IPS-18c (cell line): ENCODE measurements at regions not wholly inside any gene's neighbourhood (a gene's known extent, or its start where the extent isn't known, plus 50 kb on each side); places are given as distances from the start of the nearest gene placed in this dataset.
"Not testable (repeated sequence)": the region's sequence is repeated elsewhere in the genome, so short reads cannot be mapped to it uniquely, and the experiment has no call there.

Source experiments
- H3K4me3 ChIP-seq: 2 replicates; pipeline ENCODE4 v1.7.0; 2013; ENCODE audit warnings: low read depth, mild to moderate bottlenecking, low read length, moderate library complexity; ENCODE audit not compliant: insufficient read depth
- H3K9me3 ChIP-seq: one replicate; pipeline ENCODE4 v1.6.1; 2013; ENCODE audit warnings: mild to moderate bottlenecking, low read length, moderate library complexity; ENCODE audit not compliant: control insufficient read depth, insufficient read depth

DNA sequence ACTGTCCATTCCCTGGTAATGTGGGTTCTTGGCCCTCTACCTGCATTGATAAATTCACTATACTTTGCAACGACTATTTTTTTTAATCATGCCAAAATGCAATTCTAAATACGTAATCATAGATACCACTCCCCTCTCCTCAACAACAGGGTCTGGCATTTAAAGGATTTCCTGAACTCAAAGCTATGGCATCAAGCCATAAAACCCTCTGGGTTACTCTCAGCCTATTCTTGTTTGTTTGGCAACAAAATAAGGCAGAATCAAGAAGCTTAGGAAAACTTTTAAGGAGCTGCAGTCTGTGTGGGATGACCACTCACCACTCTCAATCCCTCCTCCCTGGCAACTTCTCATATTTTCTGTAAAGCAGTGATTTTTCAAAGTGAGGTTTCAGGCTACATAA is 669.9 kb upstream of the ID4 start:
- Histone ChIP-seq H3K9me3 (no peaks in the 10 kb centered on the region), H3K4me3 (no peak overlapping the region)

DNA sequence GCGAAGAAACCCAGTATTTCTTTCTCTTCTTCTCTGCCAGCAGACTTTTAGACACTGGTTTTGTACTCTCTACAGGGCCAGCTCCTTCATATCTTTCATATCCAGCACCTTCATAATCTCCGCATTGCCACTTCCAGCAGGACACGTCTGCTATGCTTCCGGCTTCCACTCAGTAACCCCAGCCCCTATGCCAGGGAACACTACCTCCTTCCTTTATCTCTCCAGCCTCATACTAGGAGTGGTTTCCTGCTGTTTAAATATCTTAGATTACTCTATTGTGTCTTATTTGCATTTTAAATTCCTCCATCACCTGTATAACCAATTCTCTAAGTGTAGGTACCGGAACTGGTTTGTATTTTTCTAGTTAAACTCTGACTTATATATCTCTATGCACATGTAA is 667.8 kb upstream of the ID4 start:
- H3K9me3 ChIP-seq, result no peaks in the 10 kb centered on the region
- H3K4me3 ChIP-seq, result no peak overlapping the region

DNA sequence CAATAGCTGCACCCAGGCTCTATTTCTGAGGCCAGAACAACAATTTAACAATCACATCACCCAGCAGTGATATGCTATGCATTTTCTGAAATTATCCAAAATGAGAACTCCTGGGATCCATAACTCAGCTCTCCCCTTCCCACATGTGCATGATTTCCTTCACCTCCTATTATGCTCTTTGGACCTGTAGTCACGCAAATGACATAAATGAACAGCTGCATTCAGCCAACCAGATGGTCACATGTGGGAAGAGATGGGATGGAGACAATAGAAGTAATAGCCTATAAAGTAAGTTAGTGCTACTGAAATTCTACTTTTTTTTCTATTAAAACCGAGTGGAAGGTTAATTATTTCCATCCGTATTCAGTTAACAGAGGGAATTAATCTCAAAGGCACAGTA is 662.1 kb upstream of the ID4 start:
- no peak overlapping the region for H3K4me3 ChIP-seq
- no peaks in the 10 kb centered on the region for H3K9me3 ChIP-seq

DNA sequence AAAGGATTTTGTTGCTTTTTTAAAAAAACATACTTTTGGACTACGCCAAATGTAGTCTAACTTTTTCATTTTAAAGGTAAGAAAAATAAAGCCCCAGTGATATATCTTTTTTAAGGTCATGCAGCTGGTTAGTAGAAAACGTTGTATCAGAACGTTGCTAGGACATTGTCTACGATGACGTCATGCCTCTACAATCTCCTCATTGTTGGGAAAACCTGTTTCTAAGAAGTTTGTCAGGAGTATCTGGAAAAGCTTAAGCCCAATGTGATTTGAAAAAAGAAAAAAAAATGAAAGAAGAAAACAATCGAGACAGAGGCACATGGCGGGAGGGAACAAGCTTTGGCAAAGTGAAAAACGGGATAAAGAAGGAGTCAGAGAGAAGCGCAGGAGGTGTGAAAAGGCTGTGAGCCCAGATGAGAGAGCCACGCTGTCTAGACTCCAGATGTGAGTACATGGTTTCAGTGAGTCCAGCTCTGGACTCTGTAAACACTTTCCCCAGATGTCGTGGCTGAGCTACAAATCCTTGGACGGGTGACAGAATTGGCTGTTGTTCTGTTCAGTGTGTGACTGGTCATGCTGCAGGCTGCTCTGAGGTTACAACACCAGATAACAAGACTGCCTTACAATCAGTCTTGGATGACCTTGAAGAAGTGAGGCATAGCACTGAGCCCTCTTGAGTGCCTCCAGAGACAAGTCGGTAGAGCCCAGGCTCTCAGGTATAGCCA is 656.7 kb upstream of the ID4 start:
- H3K9me3 ChIP-seq, result no peaks in the 10 kb centered on the region
- no peak overlapping the region for H3K4me3 ChIP-seq

DNA sequence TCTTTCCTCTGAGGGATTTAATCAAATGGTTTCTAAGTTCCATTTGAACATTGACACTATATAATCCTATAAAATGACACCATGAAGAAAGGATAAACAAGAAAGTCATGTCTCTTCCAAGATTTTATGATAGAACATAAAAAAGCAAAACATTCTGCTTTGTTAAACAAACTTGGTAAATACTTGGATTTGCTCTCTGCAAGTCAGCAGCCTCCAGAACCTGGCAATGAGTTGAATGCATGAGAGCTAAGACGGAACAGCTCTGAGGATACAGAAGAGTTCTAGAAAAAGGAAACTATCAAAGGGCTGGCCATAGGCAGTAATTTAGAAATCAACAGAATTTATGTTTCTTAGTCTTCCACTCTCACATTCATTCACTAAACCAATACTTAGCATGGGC is 656.0 kb upstream of the ID4 start:
- H3K4me3 ChIP-seq, result no peak overlapping the region
- no peaks in the 10 kb centered on the region for H3K9me3 ChIP-seq

DNA sequence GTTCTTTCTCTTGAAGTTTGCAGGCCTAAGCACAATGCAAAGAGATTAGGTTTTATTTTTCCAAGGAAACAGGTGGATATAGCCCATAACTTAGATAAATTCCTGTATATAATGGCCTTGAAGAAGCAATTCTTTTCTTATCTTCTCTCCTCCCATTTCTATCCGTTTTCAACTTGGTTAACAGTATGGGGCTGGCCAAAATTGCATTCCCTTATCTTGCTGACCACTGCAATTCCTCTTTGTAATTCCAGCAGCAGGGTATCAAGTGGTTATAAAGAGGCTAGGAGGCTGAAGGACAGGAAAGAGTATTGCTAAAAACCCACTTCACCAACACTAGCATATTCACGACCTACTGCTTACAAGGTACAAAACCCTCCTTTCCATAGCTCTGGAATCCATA is 643.5 kb upstream of the ID4 start:
- no peaks in the 10 kb centered on the region for H3K9me3 ChIP-seq
- no peak overlapping the region for H3K4me3 ChIP-seq

DNA sequence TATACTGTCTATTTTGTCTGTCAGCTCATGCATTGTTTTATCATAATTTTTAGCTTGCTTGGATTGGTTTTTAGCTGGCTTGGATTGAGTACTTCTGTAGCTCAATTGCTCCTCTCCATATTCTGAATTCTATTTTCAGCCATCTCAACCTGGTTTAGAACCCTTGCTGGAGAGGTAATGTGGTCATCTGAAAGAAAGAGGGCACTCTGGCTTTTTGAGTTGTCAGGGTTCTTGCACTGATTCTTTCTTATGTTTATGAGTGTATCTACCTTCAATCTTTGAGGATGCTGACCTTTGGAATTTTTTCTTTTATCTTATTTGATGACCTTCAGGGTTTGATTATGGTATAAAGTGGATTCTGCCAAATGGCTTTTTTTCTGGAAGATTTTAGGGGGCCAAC is 632.7 kb upstream of the ID4 start:
- no peaks in the 10 kb centered on the region for H3K9me3 ChIP-seq
- H3K4me3 ChIP-seq, result no peak overlapping the region

DNA sequence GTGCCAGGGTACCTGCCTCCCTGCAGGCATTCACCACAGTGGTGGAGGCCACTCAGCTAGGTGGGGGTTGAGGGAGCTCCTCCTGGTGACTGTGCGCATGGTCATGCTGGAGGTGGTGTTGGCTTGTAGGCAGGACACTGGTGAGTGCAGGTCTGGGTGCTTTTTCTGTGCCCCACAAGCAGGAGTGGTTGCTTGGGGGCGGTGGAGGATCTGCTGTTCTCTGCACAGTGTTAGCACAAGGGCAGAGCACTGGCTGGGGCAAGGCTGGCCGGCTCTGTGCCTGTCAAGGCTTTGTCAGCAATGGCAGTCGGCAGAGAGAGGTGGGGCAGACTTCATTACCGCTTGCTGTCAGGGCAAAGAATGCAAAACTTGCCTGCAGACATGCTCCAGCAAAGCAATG is 632.1 kb upstream of the ID4 start:
- H3K4me3 ChIP-seq, result no peak overlapping the region
- H3K9me3 ChIP-seq, result no peaks in the 10 kb centered on the region

DNA sequence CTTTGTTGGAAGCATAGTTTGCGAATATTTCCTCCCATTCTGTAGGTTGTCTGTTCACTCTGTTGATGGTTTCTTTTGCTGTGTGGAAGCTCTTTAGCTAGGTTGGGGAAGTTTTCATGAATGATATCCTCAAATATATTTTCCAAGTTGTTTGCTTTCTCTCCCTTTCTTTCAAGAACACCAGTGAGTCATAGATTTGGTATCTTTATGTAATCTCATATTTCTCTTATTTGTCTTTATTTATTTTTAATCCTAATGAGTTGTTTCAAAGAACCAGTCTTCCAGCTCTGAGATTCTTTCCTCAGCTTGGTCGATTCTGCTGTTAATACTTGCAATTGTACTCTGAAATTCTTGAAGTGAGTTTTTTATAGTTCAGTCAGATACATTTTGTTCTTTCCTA is 628.0 kb upstream of the ID4 start:
- H3K9me3 ChIP-seq, result no peaks in the 10 kb centered on the region
- no peak overlapping the region for H3K4me3 ChIP-seq

DNA sequence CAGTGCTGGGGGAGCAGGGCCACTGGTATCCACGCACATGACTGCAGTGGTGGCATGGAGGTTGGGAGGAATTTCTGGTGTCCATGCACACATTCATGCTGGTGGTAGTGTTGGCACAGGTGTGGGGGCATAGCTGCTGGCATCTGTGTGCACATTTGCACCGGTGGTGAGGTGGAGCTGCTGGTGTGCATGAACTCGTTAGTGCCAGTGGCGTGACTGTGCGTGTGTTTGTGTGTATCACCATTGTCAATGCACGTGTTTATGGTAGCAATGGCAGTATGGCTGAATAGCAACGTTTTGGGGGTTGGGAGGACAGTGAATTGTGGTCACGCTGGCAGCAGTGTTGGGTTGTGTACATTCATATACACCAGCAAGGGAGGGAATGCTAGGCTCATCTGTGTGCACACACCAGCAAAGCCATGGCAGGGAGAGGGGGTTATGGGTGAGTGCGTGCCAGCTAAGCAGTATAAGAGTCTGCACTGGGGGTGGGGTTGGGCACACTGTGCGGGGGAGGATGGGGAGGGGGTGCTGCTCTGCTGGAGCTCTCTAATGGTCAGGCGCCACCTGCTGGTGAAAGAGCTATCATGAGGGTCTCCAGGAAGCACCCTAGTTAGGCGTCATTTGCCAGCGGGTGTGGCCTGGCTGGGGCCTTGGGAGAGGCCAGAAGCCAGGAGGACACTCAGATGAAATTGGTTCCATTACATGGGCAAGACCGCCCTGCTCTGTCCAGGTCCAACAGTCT is 626.1 kb upstream of the ID4 start:
- H3K9me3 ChIP-seq, result no peaks in the 10 kb centered on the region
- no peak overlapping the region for H3K4me3 ChIP-seq

DNA sequence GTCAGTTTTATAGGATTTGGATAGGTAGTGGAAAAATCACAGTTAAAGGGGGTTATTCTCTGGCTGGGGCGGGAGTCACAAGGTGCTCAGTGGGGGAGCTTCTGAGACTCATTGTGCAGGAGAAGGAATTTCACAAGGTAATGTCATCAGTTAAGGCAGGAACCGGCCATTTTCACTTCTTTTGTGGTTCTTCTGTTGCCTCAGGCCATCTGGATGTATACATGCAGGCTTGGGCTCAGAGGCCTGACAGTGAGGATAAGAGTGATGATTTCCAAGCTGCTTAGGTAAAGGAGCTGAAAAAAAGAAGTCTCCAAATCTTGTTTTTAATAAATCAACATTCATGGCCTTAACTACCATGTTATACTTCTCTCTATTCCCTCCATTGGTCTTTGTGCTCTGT is 622.9 kb upstream of the ID4 start:
- H3K4me3 ChIP-seq, result no peak overlapping the region
- H3K9me3 ChIP-seq, result no peaks in the 10 kb centered on the region

DNA sequence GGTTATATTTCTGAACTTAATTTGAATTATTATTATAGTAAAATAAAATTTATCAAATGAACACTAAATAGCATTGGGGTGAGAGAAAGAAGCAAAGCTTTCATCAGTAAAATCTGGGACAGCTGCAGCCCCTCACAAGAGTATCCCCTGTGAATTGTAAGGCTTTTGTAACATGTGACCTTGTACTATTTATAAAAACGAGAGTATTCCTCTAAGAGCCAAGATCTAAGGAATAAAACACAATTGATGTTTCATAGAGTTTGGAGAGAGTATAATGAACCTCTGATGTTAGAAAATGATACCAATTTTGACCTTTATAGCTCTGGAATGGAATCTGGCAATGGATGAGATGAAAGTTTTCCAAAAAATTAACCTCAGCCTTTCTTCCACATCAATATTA is 617.2 kb upstream of the ID4 start:
- Histone ChIP-seq H3K4me3 (no peak overlapping the region), H3K9me3 (peaks cover 2% of the 10 kb centered on the region)

DNA sequence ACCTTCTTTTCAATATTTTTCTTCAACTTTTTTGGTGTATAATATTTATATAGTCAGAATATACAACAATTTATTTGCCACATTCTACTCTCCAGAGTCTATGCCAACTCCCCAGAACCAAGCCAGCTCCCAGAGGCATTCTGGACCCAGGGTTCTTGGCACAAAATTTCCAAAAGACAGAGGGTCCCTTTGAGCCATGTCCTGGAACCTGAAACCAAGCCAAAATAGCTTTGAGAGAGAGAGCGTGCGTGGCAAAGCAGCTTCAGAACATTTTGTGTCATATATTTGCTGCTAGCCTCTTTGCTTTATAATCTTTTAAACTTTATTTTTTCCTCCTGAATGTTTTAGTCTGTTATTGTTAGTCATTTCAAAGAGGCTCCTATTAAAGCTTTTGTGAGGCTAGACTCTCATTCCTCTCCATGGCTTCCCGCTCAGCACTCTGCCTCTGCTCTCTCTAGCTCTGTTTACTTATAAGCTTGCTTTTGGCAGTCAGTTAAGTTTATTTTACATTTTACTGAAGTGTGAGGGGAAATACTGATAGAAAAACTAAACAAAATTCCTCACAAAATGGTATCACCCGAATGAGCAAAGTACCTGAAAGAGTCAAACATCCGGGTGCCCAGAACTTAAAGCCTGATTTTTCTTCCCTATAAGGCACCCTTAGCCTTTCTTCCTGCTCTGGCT is 605.1 kb upstream of the ID4 start:
- no peak overlapping the region for H3K4me3 ChIP-seq
- H3K9me3 ChIP-seq, result no peaks in the 10 kb centered on the region

DNA sequence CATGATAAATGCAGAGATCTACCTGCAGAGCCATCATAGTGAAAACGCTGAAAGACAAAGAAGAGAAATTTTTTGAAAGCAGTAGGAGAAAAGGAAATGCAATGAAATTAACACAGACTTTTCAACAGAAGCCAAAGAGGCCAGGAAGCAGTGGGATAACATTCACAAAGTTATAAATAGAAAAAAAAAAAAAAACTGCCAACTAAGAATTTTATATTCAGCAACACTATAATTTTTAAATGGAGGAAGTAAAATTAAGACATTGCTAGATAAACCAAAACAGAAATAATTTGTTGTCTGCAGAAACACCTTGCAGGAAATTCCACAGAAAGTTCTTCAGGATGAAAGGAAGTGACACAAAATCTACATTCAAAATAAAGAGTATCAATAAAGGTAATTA is 591.5 kb upstream of the ID4 start:
- H3K9me3 ChIP-seq, result peaks cover 4% of the 10 kb centered on the region

DNA sequence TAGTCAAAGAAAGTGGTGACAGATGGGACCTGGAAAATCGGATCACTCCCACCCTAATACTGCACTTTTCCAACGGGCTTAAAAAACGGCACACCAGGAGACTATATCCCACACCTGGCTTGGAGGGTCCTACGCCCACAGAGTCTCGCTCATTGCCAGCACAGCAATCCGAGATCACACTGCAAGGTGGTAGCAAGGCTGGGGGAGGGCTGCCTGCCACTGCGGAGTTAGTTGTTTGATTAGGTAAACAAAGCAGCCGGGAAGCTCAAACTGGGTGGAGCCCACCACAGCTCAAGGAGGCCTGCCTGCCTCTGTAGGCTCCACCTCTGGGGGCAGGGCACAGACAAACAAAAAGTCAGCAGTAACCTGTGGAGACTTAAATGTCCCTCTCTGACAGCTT is 590.0 kb upstream of the ID4 start:
- H3K9me3 ChIP-seq, H3K4me3 ChIP-seq: not testable (repeated sequence)

More for the DNA sequence above, 591.5 kb upstream of the ID4 start:
- H3K4me3 ChIP-seq, result no peak overlapping the region

DNA sequence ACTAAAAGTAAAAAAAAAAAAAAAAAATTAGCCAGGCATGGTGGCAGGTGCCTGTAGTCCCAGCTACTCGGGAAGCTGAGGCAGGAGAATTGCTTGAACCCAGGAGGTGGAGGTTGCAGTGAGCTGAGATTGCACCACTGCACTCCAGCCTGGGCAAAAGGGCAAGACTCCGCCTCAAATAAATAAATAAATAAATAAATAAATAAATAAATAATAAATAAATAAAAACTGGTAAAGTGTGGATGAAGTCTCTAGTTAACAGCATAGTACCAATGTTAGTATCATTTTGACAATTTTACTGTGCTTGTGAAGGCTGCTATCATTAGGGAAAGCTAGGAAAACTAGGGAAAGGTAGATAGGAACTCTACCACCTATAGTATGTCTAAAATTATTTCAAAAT is 581.0 kb upstream of the ID4 start:
- not testable (repeated sequence) for H3K4me3 ChIP-seq, H3K9me3 ChIP-seq

DNA sequence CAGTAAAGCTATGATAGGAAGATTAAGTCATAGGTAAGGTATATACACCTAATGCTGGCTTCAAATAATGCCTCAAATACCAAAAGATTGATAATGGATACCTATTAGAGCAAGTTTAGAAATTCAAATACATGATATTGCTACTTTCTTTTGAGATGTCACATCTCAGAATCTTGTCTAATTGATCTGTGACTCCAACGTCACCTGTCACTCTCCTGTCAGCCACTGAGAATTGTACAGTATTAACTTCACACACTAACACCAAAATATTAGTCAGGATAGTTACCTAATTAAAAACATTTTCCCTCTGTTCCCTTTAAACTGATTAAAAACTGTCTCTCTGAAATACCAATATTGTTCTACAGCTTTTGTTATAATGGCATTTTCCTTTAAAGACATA is 575.5 kb upstream of the ID4 start:
- H3K9me3 ChIP-seq, result no peaks in the 10 kb centered on the region
- no peak overlapping the region for H3K4me3 ChIP-seq

DNA sequence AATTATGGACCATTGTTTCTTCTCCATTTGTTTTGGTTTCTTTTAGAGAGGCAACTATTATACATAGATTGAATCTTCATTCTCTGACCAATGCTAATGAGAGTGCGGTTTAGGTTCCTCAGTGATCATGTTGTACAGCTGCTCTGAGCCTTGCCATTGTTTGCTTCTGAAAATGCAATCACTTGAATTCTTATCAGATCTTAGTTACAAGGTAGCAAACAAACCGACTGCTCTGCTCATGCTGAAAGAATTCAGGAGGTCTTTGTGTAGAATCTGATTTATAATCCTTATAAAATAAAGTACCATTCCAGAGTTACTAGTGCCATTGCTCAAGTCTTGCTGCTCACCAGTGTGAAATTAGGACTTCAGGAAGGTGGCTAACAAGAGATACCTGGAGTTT is 569.1 kb upstream of the ID4 start:
- Histone ChIP-seq H3K4me3 (no peak overlapping the region), H3K9me3 (peaks cover 2% of the 10 kb centered on the region)
